Osteoblast (primary cell): ENCODE measurements at regions not wholly inside any gene's neighbourhood (a gene's known extent, or its start where the extent isn't known, plus 50 kb on each side); places are given as distances from the start of the nearest gene placed in this dataset.

Experiments used
- DNase-seq: peaks from one replicate; pipeline ENCODE4 v3.0.0; 2011; ENCODE audit warnings: low spot score, mixed read lengths; ENCODE audit not compliant: insufficient read length; ENCODE audit errors: missing footprints
- H2AFZ ChIP-seq: 2 replicates; pipeline ENCODE4 v1.6.0; 2011; ENCODE audit warnings: mild to moderate bottlenecking, low read length
- H3K27ac ChIP-seq: 2 replicates; pipeline ENCODE4 v1.5.1; 2011; ENCODE audit warnings: mild to moderate bottlenecking, low read depth, low read length, moderate library complexity
- H3K27me3 ChIP-seq: 2 replicates; pipeline ENCODE4 v1.6.0; 2012; ENCODE audit warnings: mild to moderate bottlenecking, control low read depth, inconsistent platforms, low read length, moderate library complexity; ENCODE audit not compliant: insufficient read depth
- H3K36me3 ChIP-seq: 2 replicates; pipeline ENCODE4 v1.5.1; 2011; ENCODE audit warnings: mild to moderate bottlenecking, low read length, control low read depth, moderate library complexity; ENCODE audit not compliant: insufficient read depth
- H3K4me1 ChIP-seq: 2 replicates; pipeline ENCODE4 v1.5.1; 2011; ENCODE audit warnings: mild to moderate bottlenecking, low read length, control low read depth, moderate library complexity; ENCODE audit not compliant: insufficient read depth
- H3K4me2 ChIP-seq: 2 replicates; pipeline ENCODE4 v1.6.0; 2011; ENCODE audit warnings: mild to moderate bottlenecking, low read length; ENCODE audit not compliant: insufficient read depth
- H3K4me3 ChIP-seq: fragments of 200-600 bp; sonication (generic); 3 replicates; pipeline ENCODE4 v1.5.1; 2012; ENCODE audit warnings: mild to moderate bottlenecking, low read length, inconsistent platforms; ENCODE audit not compliant: insufficient read depth
- H3K79me2 ChIP-seq: 2 replicates; pipeline ENCODE4 v1.6.0; 2012; ENCODE audit warnings: mild to moderate bottlenecking, low read length, control low read depth, inconsistent platforms; ENCODE audit not compliant: insufficient read depth
- H3K9me3 ChIP-seq: 2 replicates; pipeline ENCODE4 v1.5.1; 2011; ENCODE audit warnings: low read depth, low read length, control low read depth
- H4K20me1 ChIP-seq: 2 replicates; pipeline ENCODE4 v1.6.0; 2012; ENCODE audit warnings: mild to moderate bottlenecking, low read length, control low read depth; ENCODE audit not compliant: insufficient read depth
- CTCF ChIP-seq: IDR thresholded peaks from 2 replicates; pipeline ENCODE4 v1.5.1; 2011; ENCODE audit warnings: mild to moderate bottlenecking, low read depth, low read length, moderate library complexity; ENCODE audit errors: extremely low read depth

DNA sequence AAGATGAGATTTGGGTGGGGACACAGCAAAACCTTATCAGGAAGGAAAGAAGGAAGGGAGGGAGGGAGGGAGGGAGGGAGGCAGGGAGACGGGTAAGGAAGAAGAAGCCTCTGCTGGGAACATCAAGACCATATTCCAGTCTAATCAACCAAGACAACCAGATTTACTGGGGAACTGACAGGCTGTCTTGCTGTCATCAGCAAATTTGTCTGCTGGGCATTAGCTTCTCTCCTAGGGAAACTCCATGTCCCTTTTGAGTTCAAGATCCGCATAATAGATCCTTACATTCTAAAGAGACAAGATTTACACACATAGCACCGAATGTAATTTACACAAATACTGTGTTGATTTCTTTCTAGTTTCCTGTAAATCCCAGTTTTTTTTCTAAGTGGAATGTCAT is 1618.9 kb upstream of the ZEB2 start:
- H3K4me2 ChIP-seq, result no peak overlapping the region
- H2AFZ ChIP-seq, result no peak overlapping the region
- no peak for TF ChIP-seq CTCF
- H3K79me2 ChIP-seq, result no peaks in the 10 kb centered on the region
- H3K4me1 ChIP-seq, result no peaks in the 10 kb centered on the region
- H3K27me3 ChIP-seq, result no peaks in the 10 kb centered on the region
- no peaks in the 10 kb centered on the region for H4K20me1 ChIP-seq
- H3K36me3 ChIP-seq, result no peaks in the 10 kb centered on the region
- no peak overlapping the region for H3K27ac ChIP-seq
- no peaks in the 10 kb centered on the region for H3K9me3 ChIP-seq
- no peak overlapping the region for H3K4me3 ChIP-seq
- DNase-seq, result no peak

- no peaks in the 10 kb centered on the region for H3K27me3 ChIP-seq
- no peak for TF ChIP-seq CTCF
- H3K4me1 ChIP-seq, result no peaks in the 10 kb centered on the region
- no peaks in the 10 kb centered on the region for H3K9me3 ChIP-seq
- no peaks in the 10 kb centered on the region for H3K36me3 ChIP-seq
- no peak overlapping the region for H3K4me2 ChIP-seq
- H3K27ac ChIP-seq, result no peak overlapping the region
- peak overlapping the region; percentile 47 for H2AFZ ChIP-seq
- peak; percentile 1 for DNase-seq
- H3K79me2 ChIP-seq, result no peaks in the 10 kb centered on the region
- H3K4me3 ChIP-seq, result no peak overlapping the region
- no peaks in the 10 kb centered on the region for H4K20me1 ChIP-seq
Measured at GRCh38 chr2:146135245-146135644, 1615.3 kb upstream of the ZEB2 start.

- Histone ChIP-seq H3K9me3 (no peaks in the 10 kb centered on the region), H3K4me3 (no peak overlapping the region), H3K4me1 (no peaks in the 10 kb centered on the region), H2AFZ (no peak overlapping the region), H3K4me2 (no peak overlapping the region), H3K36me3 (no peaks in the 10 kb centered on the region), H4K20me1 (no peaks in the 10 kb centered on the region), H3K27me3 (no peaks in the 10 kb centered on the region), H3K27ac (no peak overlapping the region), H3K79me2 (no peaks in the 10 kb centered on the region)
- DNase-seq, result no peak
- TF ChIP-seq CTCF, result no peak
Measured at GRCh38 chr2:146131785-146132184, 1611.9 kb upstream of the ZEB2 start.

DNA sequence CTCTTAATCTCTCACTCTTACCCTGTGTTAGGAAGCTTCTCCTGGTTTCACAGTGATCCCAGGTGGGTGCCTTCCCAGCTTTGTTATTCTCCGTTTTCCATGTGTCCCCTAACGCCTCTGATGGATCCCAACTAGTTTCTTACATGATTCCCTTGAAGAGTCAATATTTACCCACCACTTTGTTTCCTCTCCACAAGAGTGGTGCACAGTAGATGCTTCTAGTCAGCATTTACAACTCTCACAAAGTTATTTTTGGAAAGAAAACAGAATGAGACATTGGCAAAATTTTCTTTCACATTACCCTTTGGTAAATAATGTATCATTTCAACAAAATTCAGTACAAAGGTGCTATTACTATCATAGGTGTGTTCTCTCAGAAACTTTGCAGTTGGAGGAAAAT is 1611.1 kb upstream of the ZEB2 start:
- Histone ChIP-seq H2AFZ (peak overlapping the region; percentile 21), H3K4me2 (no peak overlapping the region), H3K9me3 (no peaks in the 10 kb centered on the region), H3K27ac (no peak overlapping the region), H4K20me1 (no peaks in the 10 kb centered on the region), H3K4me3 (no peak overlapping the region), H3K4me1 (no peaks in the 10 kb centered on the region), H3K27me3 (no peaks in the 10 kb centered on the region), H3K36me3 (no peaks in the 10 kb centered on the region), H3K79me2 (no peaks in the 10 kb centered on the region)
- no peak for DNase-seq
- TF ChIP-seq CTCF, result no peak
